Kidney (tissue), 13 donors: ENCODE measurements at regions not wholly inside any gene's neighbourhood (a gene's known extent, or its start where the extent isn't known, plus 50 kb on each side); places are given as distances from the start of the nearest gene placed in this dataset.

ENCODE experiments used
- DNase-seq, 5 donors: peaks; one replicate each; pipeline ENCODE4 v3.0.0-alpha.2; 2013 to 2020
- FAIRE-seq: peaks from 2 replicates; lab custom pipeline; 2012; peaks lifted over from hg19 to GRCh38; lab: Jason Lieb, UNC
- H3K27ac ChIP-seq, 2 donors: one replicate each; pipeline ENCODE4 v1.7.0; 2013; ENCODE audit warnings: low read depth in 2 of 2, low read length in 2 of 2, inconsistent platforms in 1 of 2
- H3K27me3 ChIP-seq: one replicate; pipeline ENCODE4 v1.7.1; 2013; ENCODE audit warnings: low read length, inconsistent platforms; ENCODE audit not compliant: control insufficient read depth, insufficient read depth
- H3K36me3 ChIP-seq, 3 donors: one replicate each; pipeline versions ENCODE4 v1.7.0 to v1.7.1; 2013; ENCODE audit warnings: low read length in 3 of 3, control low read depth in 1 of 3, inconsistent platforms in 1 of 3; ENCODE audit not compliant: insufficient read depth in 3 of 3, control insufficient read depth in 2 of 3
- H3K4me1 ChIP-seq, 3 donors: one replicate each; pipeline versions ENCODE4 v1.7.0 to v1.7.1; 2013; ENCODE audit warnings: low read length in 3 of 3, inconsistent platforms in 1 of 3, low read depth in 1 of 3; ENCODE audit not compliant: control insufficient read depth in 2 of 3, insufficient read depth in 2 of 3
- H3K4me3 ChIP-seq, 3 donors: one replicate each; pipeline versions ENCODE4 v1.7.0 to v1.8.1; 2013; ENCODE audit warnings: low read length in 3 of 3, control low read depth in 1 of 3, inconsistent platforms in 1 of 3
- H3K9ac ChIP-seq, 3 donors: one replicate each; pipeline versions ENCODE4 v1.7.0 to v1.7.1; 2013; ENCODE audit warnings: low read length in 3 of 3, control low read depth in 1 of 3, inconsistent platforms in 1 of 3
- H3K9me3 ChIP-seq, 3 donors: one replicate each; pipeline versions ENCODE4 v1.7.0 to v1.7.1; 2013; ENCODE audit warnings: low read length in 3 of 3, control low read depth in 1 of 3, inconsistent platforms in 1 of 3; ENCODE audit not compliant: control insufficient read depth in 2 of 3, insufficient read depth in 1 of 3
- CTCF ChIP-seq: IDR thresholded peaks from 3 replicates; pipeline ENCODE4 v1.5.1; 2012; ENCODE audit warnings: mild to moderate bottlenecking, moderate library complexity, borderline replicate concordance; ENCODE audit not compliant: insufficient read depth; ENCODE audit errors: extremely low read depth
- intact Hi-C: fragments of 100-400 bp; cut with DNase I; formaldehyde crosslinking; loops from one replicate; pipeline ENCODE4 v1.11.1; 2022
- donor health status: control.
- donor health status: control.
- donor health status: control.
- donor health status: control.
- donor health status: control.
- donor health status: DM: yes; HTN: yes; CAD: no.
- donor health status: Normal renal cell carcinoma (clear cell type).

- Histone ChIP-seq H3K4me1 (no peaks in the 10 kb centered on the region), H3K4me3 (no peak overlapping the region), H3K9me3 (no peaks in the 10 kb centered on the region), H3K36me3 (no peaks in the 10 kb centered on the region), H3K9ac (no peak overlapping the region), H3K27me3 (no peaks in the 10 kb centered on the region), H3K27ac (no peak overlapping the region)
- TF ChIP-seq CTCF, result no peak
- FAIRE-seq (no peak), DNase-seq (no peak)
- intact Hi-C loops, result no loop called here
These were observed 551.1 kb upstream of the LRFN5 start for GRCh38 chr14:41055589-41055988.

GRCh38 chr14:41051801-41052200 lies 554.9 kb upstream of the LRFN5 start:
- DNase-seq, result no peak
- Histone ChIP-seq H3K27ac (no peak overlapping the region), H3K36me3 (no peaks in the 10 kb centered on the region), H3K4me1 (no peaks in the 10 kb centered on the region), H3K4me3 (no peak overlapping the region), H3K27me3 (no peaks in the 10 kb centered on the region), H3K9ac (no peak overlapping the region), H3K9me3 (no peaks in the 10 kb centered on the region)
- intact Hi-C loops, result no loop called here
- no peak for TF ChIP-seq CTCF
- FAIRE-seq, result no peak

DNA sequence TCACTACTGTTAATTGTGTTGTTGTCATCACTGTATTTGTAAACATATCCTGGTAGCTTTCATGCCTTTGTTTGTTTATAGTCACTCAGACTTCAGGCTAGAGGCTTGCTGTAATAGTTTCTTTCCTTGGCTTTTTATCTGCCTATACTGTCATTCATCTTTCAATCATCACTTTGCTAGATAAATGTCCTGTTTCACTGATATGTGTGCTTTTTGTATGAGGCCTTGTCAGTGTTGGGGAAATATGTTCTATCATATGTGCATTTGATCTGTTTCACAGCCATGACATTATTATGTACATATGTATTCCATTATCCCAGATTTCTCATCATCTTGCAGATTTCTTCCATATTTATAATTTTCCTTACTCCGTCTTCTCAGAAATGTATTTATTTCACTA lies 558.9 kb upstream of the LRFN5 start:
- Histone ChIP-seq H3K4me3 (no peak overlapping the region), H3K4me1 (no peaks in the 10 kb centered on the region), H3K9me3 (no peaks in the 10 kb centered on the region), H3K36me3 (no peaks in the 10 kb centered on the region), H3K27me3 (no peaks in the 10 kb centered on the region), H3K27ac (no peak overlapping the region), H3K9ac (no peak overlapping the region)
- FAIRE-seq (no peak), DNase-seq (no peak)
- no peak for TF ChIP-seq CTCF
- intact Hi-C loops, result no loop called here

DNA sequence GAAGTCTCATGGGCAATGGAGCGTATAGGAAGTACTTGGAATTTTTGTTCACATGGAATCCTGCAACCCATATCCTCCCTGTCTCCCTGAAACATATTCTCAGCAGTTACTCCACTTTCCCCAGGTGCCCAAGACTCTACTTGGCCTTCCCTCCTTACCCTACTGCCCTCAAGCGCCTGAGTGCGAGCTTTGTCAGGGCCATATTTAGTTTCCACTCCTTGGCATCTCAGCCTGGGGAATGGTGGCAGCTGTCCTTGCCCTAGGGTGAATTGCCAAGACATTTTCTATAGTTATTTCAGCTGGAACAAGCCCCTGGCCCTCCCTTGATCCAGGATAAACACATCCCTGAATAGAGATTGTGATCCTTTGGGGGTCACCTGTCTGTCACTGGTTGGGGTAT lies 569.3 kb upstream of the LRFN5 start:
- FAIRE-seq, result no peak
- intact Hi-C loops, result no loop called here
- no peak for TF ChIP-seq CTCF

More for the DNA sequence above, 569.3 kb upstream of the LRFN5 start:
- Histone ChIP-seq H3K4me3 (no peak overlapping the region), H3K27me3 (no peaks in the 10 kb centered on the region), H3K9ac (no peak overlapping the region), H3K36me3 (no peaks in the 10 kb centered on the region), H3K4me1 (no peaks in the 10 kb centered on the region), H3K9me3 (no peaks in the 10 kb centered on the region), H3K27ac (no peak overlapping the region)
- no peak for DNase-seq
